NAMALWA (cell line): ENCODE measurements at regions not wholly inside any gene's neighbourhood (a gene's known extent, or its start where the extent isn't known, plus 50 kb on each side); places are given as distances from the start of the nearest gene placed in this dataset.

ENCODE experiments used
- DNase-seq: peaks from one replicate; pipeline ENCODE4 v3.0.0-alpha.2; 2015; ENCODE audit warnings: low spot score

DNA sequence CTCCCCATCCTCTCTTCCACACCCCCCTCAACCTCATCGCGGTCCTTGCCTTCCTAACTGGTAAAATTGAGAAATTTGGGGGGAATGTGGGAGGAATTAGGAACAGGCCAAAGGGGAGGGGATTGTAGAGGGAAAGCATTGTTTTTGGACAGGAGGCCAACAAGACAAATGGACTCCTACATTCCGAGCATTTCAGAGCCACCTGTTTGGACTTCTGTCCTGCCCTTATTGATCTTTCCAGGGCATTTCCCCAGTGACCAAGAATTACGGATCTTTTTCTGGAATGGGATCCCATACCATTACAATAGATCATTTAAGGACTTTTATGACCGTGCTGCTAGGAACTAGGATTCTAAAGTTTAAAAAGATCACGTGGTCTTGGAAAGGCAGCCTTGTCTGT lies 221.3 kb upstream of the ASIC2 start:
- DNase-seq = no peak

DNA sequence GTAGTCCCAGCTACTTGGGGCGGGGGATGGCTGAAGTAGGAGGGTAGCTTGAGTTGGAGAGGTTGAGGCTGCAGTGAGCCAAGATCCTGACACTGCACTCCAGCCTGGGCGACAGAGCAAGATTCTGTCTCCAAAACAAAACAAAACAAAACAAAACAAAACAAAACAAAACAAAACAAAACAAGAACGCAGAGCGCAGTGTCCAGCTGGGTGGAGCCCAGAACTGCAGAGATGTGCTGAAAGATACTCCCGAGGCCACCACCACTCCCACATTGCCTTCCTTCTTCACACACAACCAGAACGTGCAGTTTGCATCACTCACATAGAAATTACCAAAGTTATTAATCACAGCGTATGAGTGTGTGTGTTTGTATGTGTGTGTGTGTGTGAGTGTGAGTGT lies 222.9 kb upstream of the ASIC2 start:
- DNase-seq = no peak

DNA sequence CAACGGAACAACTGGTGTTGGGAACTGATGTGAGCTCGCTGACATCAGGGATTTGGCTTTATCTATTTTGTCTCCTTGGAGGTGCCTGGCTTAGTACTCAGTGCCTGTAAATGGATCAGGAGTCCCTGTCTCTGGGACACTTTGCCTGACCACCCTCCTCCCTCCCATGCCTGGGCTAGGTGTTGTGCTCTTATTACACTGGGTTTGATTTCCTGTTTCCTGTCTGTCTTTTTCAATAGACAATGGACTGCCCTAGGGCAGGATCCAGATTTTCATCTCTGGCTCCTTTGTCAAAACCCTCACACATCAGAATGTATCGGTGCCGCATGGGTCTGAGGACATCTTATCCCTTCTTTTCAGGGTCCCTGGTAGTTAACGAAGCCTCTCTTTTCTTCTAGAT lies 223.6 kb upstream of the ASIC2 start:
- DNase-seq = no peak

DNA sequence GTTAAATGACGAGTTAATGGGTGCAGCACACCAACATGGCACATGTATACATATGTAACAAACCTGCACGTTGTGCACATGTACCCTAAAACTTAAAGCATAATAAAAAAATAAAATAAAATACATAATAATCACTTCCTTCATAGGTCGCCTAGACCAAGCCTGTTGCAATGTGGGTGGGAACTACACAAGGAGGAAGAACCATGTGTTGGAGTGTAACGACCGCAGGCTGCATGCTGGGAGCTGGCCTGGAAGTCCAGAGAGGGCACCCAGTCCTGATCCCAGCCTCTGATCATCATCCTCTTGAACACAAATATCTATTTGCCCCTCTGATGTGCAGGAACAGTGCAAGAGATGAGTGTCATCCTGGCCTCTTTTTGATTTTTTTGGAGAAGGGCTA lies 224.7 kb upstream of the ASIC2 start:
- no peak for DNase-seq

DNA sequence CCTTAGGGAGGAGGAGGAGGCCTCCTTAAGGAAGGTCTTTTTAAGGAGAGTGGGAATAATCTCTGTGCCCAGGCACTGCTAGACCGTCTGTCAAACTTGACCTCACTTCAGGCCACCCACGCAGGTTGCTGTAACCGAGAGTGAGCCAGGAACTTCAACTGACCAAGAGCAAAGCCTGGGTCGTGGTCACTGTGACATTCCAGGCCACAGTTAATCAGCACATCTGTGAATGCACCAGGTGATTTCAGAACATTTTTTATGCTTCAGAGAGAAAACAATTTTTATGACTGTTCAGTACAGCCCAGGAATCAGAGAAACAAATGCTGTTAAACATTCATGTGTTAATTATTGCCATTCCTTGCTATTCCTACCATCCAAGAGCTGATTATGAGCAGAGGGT lies 226.6 kb upstream of the ASIC2 start:
- no peak for DNase-seq

- peak; percentile 67 for DNase-seq
These were observed 227.6 kb upstream of the ASIC2 start for GRCh38 chr17:33520426-33521330.

DNA sequence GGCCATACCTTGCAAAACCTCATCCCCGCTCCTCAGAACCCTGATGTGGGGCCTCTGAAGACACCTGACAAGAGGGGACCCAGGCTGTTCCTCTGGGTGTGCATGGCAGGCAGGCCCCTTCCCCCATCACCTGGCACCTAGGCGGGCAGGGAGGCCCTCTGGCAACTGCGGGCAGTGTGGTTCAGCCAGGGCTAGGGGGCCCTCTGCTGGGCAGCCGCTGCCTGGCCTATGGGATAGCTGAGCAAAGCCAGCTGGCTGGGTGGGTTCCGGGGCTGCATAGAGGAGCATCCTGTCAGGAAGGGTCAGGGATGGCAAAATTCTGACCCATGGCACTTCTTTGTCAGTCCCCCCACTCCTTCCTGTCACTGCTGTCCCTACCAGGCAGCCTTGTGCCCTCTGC lies 228.7 kb upstream of the ASIC2 start:
- no peak for DNase-seq

DNA sequence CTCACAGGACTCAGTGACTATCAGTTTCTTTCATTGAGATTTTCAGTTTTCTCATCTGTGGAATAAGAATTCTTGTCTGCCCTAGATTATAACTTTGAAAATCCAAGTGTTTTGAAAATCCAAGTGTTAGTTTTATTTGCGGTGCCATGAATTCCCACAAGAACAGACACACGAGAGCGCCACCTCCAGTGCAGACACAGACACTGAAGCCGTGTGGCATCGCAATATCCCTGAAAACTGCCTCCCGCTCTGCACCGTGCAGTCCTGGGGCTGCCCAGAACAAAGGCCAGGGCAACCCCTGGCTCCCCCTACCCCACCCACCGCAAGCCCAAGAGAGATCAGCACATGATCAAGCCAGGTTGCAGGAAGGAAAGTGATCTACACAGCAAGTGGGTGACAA lies 229.5 kb upstream of the ASIC2 start:
- DNase-seq = no peak

DNA sequence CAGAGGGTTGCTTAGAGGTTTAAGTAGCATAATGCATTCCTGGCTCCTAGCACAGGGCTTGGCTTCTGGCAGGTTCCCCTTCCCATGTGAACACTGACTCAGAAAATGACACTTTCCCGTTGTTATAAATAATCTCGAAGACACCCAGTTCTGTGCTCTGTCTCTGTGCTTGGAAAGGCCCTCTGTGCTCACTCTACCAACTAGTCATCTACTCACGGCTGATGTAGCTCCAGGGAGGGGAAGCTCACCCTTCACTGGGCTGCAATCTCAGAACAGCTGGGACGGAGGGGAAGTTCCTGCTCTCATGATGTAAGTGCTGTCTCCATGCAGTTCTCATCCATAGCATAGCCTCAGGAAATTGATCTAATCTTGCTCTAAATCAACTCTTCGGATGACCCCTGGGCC lies 230.5 kb upstream of the ASIC2 start:
- no peak for DNase-seq

DNA sequence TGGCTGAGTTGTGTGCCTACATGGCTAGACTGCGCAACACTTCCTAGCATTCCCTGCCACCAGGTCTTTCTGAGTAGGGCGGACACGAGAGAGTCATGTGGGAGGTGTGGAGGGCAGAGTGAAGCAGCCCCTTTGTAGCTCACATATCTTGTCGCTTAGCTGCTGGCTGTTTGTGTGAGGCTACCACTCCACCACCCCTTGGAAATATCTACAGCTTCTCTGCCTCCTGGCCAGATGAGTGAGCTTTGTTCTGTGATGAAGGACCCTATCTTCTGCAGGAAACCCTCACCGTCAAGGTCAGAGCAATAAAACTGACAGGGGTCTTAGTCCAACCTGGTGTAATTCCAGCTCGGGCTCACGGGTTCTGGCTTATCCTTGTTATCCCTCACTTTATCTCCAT lies 232.1 kb upstream of the ASIC2 start:
- no peak for DNase-seq

DNA sequence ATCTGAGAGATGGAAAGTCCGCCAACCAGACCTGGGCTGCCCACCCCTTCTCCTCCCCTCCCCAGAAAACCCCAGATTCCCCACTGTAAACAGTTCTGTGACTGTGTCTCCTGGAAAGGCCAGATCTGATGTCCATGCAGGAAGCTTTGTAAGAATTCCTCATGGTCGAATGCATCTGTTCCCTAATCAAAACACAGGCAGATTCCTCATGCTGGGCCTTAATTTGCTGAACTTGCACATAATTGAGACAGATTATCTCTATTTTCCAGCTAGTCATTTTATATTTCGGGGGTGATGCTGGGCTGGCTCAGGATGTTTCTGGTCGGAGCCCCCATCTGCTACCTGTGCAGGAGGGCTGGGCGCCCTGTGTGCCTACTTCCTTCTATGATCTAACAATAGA lies 233.6 kb upstream of the ASIC2 start:
- no peak for DNase-seq

DNA sequence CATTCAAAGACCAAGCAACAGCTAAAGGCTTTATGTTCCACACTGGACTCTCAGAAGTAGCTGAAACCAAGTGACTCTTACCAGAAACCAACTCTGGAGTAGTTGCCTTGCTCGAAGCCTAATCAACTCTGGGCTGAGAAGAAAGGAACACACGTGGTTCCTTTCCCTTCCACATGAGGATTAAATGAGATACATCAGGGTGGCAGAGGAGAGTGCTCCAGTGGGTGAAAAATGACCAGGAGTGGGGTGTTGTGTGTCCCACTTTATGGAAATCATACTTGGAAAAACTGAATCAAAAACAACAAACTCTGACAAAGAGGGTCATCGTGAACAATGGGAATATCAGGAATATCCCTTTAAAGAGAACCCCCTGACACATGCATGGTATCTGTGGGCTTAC lies 234.2 kb upstream of the ASIC2 start:
- DNase-seq = no peak

DNA sequence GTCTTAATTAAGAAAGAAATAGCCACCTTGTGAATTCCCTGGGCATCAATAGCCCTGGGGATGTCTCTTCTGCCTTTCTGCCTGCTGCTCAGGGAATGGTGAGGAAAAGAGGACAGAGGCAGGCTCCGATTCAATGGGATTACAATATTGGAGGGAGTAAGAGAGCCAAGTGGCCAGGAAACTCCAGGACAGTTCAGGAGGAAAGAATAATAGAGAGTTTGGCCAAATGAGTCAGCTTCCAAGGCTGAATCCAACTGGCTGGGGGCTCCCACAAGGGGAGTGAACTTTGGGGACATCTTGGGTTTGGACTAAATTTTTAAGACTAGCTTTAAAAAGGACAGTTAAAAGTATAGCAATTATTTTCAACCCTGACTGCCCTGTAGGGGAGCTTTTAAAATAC lies 235.8 kb upstream of the ASIC2 start:
- no peak for DNase-seq

DNA sequence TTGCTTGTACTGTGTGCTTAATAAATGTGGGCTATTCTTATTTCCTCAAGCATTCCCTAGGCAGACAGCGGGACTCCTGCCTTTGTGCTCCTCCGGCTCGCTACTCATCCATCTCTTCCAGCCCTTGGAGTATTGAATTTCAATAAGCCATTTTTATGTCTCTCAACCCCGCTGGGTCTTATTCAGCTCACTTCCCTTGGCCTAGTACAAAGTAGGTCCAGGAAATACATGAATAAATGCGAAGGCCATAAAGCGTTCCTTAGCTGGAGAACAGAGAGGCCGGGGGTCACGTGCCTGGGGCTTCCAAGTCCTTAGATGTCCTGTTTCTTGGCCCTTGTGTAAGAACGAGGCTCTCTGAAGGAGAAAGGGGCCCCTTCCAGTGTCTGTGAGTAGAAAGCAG lies 236.7 kb upstream of the ASIC2 start:
- no peak for DNase-seq

DNA sequence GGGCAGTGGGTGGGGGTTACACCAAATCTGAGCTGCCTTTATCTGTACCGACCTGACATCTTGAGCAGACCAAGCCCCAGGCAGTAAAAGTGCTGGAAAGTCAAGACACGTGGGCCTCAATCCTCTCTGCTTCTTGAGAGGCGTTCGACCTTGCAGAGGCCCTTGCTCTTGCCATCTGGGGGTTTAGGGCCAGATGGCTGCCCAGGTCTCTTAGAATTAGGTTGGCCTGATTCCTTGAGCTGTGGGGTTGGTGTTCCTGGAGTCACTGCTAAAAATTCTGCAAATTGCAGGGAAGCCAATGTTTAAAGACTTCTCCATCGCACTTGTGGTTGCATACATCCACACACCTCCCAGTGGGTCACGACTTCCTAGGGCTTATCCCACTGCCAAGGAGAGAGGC lies 238.2 kb upstream of the ASIC2 start:
- no peak for DNase-seq

- DNase-seq = no peak
These were observed 241.0 kb upstream of the ASIC2 start for GRCh38 chr17:33534087-33534486.

- DNase-seq = no peak
These were observed 252.0 kb upstream of the ASIC2 start for GRCh38 chr17:33545124-33545523.

- no peak for DNase-seq
These were observed 257.2 kb upstream of the ASIC2 start for GRCh38 chr17:33550261-33550660.

DNA sequence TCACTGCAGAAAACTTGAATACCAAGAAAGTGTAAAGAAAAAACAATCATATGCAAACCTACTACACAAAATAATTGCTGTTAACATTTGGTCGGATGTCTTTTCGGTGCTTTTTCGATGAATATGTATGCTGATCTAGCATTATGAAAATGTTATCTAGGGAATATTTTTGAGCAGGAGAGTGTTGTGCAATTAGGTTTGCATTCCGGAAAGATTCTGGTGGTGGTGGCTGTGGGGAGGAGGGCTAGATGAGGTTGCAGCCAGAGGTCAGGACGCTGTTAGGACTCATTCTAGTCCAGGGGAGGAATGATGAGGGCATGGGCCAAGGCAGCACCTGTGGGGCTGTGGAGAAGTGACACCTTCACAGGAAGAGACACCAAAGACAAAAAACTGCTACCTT lies 258.0 kb upstream of the ASIC2 start:
- DNase-seq = no peak

- no peak for DNase-seq
These were observed 258.8 kb upstream of the ASIC2 start for GRCh38 chr17:33551911-33552310.

DNA sequence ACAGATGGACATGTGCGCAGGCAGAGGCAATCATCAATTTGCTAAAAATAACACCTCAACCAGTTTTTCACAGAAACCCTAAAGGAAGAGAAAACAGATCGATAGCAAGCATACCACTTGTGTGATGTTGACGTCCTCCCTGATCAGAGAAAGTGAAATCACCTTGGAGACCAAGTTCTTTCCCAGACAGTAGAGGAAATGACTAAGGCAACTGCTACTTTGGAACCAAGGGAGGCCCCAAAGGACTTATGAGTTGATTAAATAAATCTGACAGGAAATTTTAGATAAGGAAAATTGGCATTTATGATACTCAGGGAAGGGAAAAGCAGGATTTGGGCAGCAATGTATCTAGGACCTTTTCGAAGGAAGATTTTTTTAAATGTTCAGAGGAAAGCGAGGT lies 267.1 kb upstream of the ASIC2 start:
- no peak for DNase-seq

DNA sequence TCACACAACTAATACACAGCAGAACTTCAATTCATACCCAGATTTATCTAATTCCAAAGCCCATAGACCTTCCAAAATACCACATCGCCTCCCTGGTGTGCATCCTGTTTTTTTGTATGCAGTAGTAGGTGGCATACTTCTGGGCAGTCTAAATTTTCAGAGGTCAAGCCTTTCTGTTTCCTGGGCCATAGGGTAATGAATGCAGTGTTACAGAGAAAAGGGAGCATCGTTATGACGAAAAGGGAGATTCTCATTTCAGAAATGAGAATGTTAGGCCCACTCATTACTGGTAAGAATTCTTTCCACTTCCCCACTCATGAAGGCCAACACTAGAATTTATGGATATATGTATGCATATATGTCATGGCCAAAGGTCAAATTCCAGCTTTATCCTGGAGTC lies 267.8 kb upstream of the ASIC2 start:
- no peak for DNase-seq

- DNase-seq = no peak
These were observed 268.7 kb upstream of the ASIC2 start for GRCh38 chr17:33561569-33562334.

DNA sequence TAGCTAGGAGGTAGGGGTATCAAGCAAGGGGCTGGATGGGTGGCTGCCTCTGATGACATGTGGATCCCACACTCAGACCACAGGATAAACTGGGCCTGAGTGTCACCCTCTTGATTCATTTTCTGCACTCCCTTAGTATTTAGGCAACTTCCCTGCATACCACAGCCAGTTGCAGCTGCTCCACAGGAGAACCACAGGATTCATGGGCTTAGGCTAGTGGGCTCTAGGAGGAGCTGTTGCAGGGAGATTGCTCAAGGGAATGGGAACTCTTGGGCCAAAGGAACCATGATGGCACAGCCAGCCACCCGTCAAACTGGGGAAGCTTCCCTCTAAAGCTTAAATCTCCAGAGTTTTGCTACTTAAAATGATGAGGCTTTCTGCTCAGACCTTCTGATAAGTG lies 269.7 kb upstream of the ASIC2 start:
- DNase-seq = no peak
